SK-N-SH treated with all-trans-retinoic acid at 6 μM for 48 hours (cell line): ENCODE measurements at regions not wholly inside any gene's neighbourhood (a gene's known extent, or its start where the extent isn't known, plus 50 kb on each side); places are given as distances from the start of the nearest gene placed in this dataset.

ENCODE experiments used
- ATAC-seq: fragments of 200-7000 bp; cut with Tn5 transposase; 3 replicates; pipeline ENCODE4 v1.9.1; 2020; ENCODE audit warnings: mild to moderate bottlenecking, moderate library complexity
- ARNTL ChIP-seq: fragments of 450-650 bp; formaldehyde crosslinking; IDR thresholded peaks from 2 replicates; pipeline ENCODE4 v1.5.0; 2020; ENCODE audit warnings: low read depth, mild to moderate bottlenecking, moderate library complexity, borderline replicate concordance
- CSDC2 ChIP-seq: fragments of 250-450 bp; sonication (Bioruptor Pico); IDR thresholded peaks from 2 replicates; pipeline ENCODE4 v1.5.0; 2020; ENCODE audit warnings: mild to moderate bottlenecking, moderate library complexity
- ESRRG ChIP-seq: fragments of 250-450 bp; sonication (Bioruptor Pico); IDR thresholded peaks from 2 replicates; pipeline ENCODE4 v1.6.1; 2021; ENCODE audit warnings: mild to moderate bottlenecking
- GLIS3 ChIP-seq: fragments of 250-450 bp; sonication (Bioruptor Pico); IDR thresholded peaks from 2 replicates; pipeline ENCODE4 v1.5.0; 2020; ENCODE audit warnings: mild to moderate bottlenecking, moderate library complexity
- ISL1 ChIP-seq: fragments of 250-450 bp; sonication (Bioruptor Pico); IDR thresholded peaks from 2 replicates; pipeline ENCODE4 v2.1.2; 2022; ENCODE audit warnings: mild to moderate bottlenecking, moderate library complexity
- OSR1 ChIP-seq: fragments of 250-450 bp; sonication (Bioruptor Pico); IDR thresholded peaks from 2 replicates; pipeline ENCODE4 v1.8.0; 2022; ENCODE audit warnings: moderate library complexity, mild to moderate bottlenecking, inconsistent platforms
- POU6F1 ChIP-seq: fragments of 250-450 bp; sonication (Bioruptor Pico); IDR thresholded peaks from 2 replicates; pipeline ENCODE4 v1.8.0; 2021; ENCODE audit warnings: low read depth, mild to moderate bottlenecking, moderate library complexity, borderline replicate concordance
- PPARA ChIP-seq: fragments of 250-450 bp; sonication (Bioruptor Pico); IDR thresholded peaks from 2 replicates; pipeline ENCODE4 v1.5.0; 2020; ENCODE audit warnings: mild to moderate bottlenecking, borderline replicate concordance
- RARB ChIP-seq: fragments of 250-450 bp; sonication (Bioruptor Pico); IDR thresholded peaks from 2 replicates; pipeline ENCODE4 v1.8.0; 2021; ENCODE audit warnings: mild to moderate bottlenecking, moderate library complexity
- SNAI2 ChIP-seq: fragments of 250-450 bp; sonication (Bioruptor Pico); IDR thresholded peaks from 2 replicates; pipeline ENCODE4 v1.5.0; 2020; ENCODE audit warnings: mild to moderate bottlenecking, moderate library complexity
- TCF4 ChIP-seq: fragments of 250-450 bp; sonication (Bioruptor Pico); IDR thresholded peaks from 2 replicates; pipeline ENCODE4 v1.8.0; 2021; ENCODE audit warnings: mild to moderate bottlenecking, moderate library complexity, borderline replicate concordance
- TOX ChIP-seq: fragments of 250-450 bp; sonication (Bioruptor Pico); IDR thresholded peaks from 2 replicates; pipeline ENCODE4 v1.8.0; 2021; ENCODE audit warnings: mild to moderate bottlenecking, moderate library complexity, borderline replicate concordance
- TSHZ2 ChIP-seq: fragments of 250-450 bp; sonication (Bioruptor Pico); IDR thresholded peaks from 2 replicates; pipeline ENCODE4 v1.5.0; 2020; ENCODE audit warnings: mild to moderate bottlenecking, moderate library complexity
- ZC3H10 ChIP-seq: fragments of 250-450 bp; sonication (Bioruptor Pico); IDR thresholded peaks from 2 replicates; pipeline ENCODE4 v1.5.1; 2021; ENCODE audit warnings: mild to moderate bottlenecking, moderate library complexity
- ZFP3 ChIP-seq: fragments of 250-450 bp; sonication (Bioruptor Pico); IDR thresholded peaks from 2 replicates; pipeline ENCODE4 v1.5.0; 2020; ENCODE audit warnings: mild to moderate bottlenecking, moderate library complexity
- ZFP30 ChIP-seq: fragments of 450-650 bp; formaldehyde crosslinking; IDR thresholded peaks from 2 replicates; pipeline ENCODE4 v1.5.0; 2022; ENCODE audit warnings: mild to moderate bottlenecking, moderate library complexity
- ZNF565 ChIP-seq: fragments of 450-650 bp; formaldehyde crosslinking; conservative IDR thresholded peaks from 2 replicates; pipeline ENCODE4 v1.5.0; 2020; ENCODE audit warnings: low read depth, mild to moderate bottlenecking, moderate library complexity
- ZNF70 ChIP-seq: fragments of 450-650 bp; formaldehyde crosslinking; IDR thresholded peaks from 2 replicates; pipeline ENCODE4 v1.5.0; 2020; ENCODE audit warnings: mild to moderate bottlenecking, moderate library complexity
- ZNF8 ChIP-seq: fragments of 450-650 bp; formaldehyde crosslinking; IDR thresholded peaks from 2 replicates; pipeline ENCODE4 v1.5.0; 2020; ENCODE audit warnings: mild to moderate bottlenecking, moderate library complexity
- TF ChIP-seq, protein P1 (sequence below): fragments of 250-450 bp; sonication (Bioruptor Pico); IDR thresholded peaks from 2 replicates; pipeline ENCODE4 v1.8.0; 2020; ENCODE audit warnings: mild to moderate bottlenecking, moderate library complexity, borderline replicate concordance
- TF ChIP-seq, protein P2 (sequence below): fragments of 250-450 bp; sonication (Bioruptor Pico); IDR thresholded peaks from 2 replicates; pipeline ENCODE4 v1.5.1; 2021; ENCODE audit warnings: mild to moderate bottlenecking, moderate library complexity

DNA sequence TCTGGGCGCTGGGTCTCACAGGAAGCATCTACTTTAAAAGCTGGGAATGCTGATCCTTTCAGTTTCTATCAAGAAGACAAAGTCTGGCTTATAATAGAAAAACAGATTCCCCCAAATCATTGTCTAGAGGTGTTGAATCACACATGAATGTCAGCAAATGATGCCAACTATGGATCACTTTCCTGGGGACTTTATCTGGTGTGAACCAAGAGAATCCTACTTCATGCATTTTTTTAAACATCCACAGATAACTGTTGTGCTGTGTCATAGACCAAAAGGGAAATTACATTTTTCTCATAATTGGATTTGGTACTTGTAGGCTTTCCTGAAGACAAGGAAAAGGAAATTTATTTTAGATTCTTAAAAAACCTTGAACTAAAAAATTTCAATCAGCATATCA lies 132.7 kb downstream of the CD47 start (continued):
- TF ChIP-seq POU6F1 (CRISPR knock-in tag) (no peak), GLIS3 (CRISPR knock-in tag) (no peak), PPARA (no peak), ZNF70 (no peak), TOX (CRISPR knock-in tag) (no peak), CSDC2 (CRISPR knock-in tag) (no peak)

DNA sequence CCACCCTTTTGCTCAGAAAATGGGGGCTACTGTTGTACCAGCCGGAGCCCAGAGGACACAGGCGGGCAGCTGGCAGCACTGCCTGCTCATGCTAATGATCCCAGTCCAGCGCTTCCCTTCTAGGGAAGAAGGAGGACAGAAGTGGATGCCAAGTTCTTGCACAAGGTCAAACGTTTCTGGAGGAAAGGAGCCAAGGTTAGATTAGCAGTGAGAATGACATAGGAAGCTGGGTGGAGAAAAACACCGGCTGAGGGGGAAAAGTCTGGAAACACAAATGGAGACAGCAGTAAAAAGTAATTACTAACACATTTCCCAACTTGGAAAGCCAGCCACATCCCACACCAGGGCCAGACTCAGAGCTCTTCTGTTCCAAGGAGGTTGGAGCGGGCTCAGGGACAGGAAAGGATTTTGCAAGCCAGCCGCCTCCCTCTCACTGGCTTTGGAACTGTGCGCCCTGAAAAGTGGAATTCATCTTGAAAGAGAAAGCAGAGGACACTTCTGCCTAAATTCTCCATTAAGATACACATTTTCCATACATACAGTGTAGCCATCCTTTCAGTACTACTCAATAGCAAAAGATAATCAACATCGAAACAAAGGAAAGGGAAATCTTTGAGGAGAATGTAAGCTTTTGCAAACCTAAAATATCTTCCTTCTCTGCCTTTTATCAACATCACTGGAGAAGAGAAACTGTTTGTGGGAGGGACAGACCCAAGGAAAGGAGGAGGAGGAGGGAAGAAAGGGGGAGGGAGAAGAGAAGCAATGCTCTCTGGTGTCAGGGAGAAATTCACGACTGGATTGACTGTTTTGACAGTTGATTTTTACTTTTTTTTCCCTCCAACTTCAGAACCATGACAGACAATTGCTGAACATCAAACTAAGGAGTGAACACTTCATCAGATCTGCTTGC lies 133.6 kb downstream of the CD47 start:
- TF ChIP-seq TCF4 (0 out of 2 replicates have a peak, but pooled peaks have one; percentile 17), ZNF8 (CRISPR knock-in tag) (no peak), ZNF70 (peak; percentile 48; the same call in 1 of the 2 replicates), RARB (CRISPR knock-in tag) (no peak), POU6F1 (CRISPR knock-in tag) (no peak), TOX (CRISPR knock-in tag) (no peak), ZC3H10 (CRISPR knock-in tag) (no peak), TSHZ2 (CRISPR knock-in tag) (no peak), PPARA (no peak), ISL1 (CRISPR knock-in tag) (no peak), SNAI2 (CRISPR knock-in tag) (no peak)
- TF ChIP-seq, protein P1, sequence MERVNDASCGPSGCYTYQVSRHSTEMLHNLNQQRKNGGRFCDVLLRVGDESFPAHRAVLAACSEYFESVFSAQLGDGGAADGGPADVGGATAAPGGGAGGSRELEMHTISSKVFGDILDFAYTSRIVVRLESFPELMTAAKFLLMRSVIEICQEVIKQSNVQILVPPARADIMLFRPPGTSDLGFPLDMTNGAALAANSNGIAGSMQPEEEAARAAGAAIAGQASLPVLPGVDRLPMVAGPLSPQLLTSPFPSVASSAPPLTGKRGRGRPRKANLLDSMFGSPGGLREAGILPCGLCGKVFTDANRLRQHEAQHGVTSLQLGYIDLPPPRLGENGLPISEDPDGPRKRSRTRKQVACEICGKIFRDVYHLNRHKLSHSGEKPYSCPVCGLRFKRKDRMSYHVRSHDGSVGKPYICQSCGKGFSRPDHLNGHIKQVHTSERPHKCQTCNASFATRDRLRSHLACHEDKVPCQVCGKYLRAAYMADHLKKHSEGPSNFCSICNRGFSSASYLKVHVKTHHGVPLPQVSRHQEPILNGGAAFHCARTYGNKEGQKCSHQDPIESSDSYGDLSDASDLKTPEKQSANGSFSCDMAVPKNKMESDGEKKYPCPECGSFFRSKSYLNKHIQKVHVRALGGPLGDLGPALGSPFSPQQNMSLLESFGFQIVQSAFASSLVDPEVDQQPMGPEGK = no peak
- TF ChIP-seq, protein P2, sequence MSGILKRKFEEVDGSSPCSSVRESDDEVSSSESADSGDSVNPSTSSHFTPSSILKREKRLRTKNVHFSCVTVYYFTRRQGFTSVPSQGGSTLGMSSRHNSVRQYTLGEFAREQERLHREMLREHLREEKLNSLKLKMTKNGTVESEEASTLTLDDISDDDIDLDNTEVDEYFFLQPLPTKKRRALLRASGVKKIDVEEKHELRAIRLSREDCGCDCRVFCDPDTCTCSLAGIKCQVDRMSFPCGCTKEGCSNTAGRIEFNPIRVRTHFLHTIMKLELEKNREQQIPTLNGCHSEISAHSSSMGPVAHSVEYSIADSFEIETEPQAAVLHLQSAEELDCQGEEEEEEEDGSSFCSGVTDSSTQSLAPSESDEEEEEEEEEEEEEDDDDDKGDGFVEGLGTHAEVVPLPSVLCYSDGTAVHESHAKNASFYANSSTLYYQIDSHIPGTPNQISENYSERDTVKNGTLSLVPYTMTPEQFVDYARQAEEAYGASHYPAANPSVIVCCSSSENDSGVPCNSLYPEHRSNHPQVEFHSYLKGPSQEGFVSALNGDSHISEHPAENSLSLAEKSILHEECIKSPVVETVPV = no peak
- TF ChIP-seq, all 23 proteins: peak for 2
- ATAC-seq = peak; percentile 71

GRCh38 chr3:107954845-107955244 lies 136.0 kb downstream of the CD47 start:
- no peak for ATAC-seq
- TF ChIP-seq SNAI2 (CRISPR knock-in tag) = no peak
- TF ChIP-seq ISL1 (CRISPR knock-in tag) = no peak
- no peak for TF ChIP-seq RARB (CRISPR knock-in tag)
- no peak for TF ChIP-seq CSDC2 (CRISPR knock-in tag)
- TF ChIP-seq ZFP3 (CRISPR knock-in tag) = no peak
- no peak for TF ChIP-seq TCF4
- no peak for TF ChIP-seq ZNF70
- TF ChIP-seq ZFP30 = no peak
- no peak for TF ChIP-seq TOX (CRISPR knock-in tag)
- TF ChIP-seq OSR1 (CRISPR knock-in tag) = no peak
- TF ChIP-seq GLIS3 (CRISPR knock-in tag) = no peak
- TF ChIP-seq ZNF565 = no peak
- TF ChIP-seq ARNTL = no peak
- no peak for TF ChIP-seq ESRRG
